HCT116 (cell line): ENCODE measurements at regions not wholly inside any gene's neighbourhood (a gene's known extent, or its start where the extent isn't known, plus 50 kb on each side); places are given as distances from the start of the nearest gene placed in this dataset.

Source experiments
- CTCF ChIP-seq, 3 experiments: fragments of 200-600 bp in 1 of 3; sonication (generic) in 1 of 3; IDR thresholded peaks in 2 of 3; conservative IDR thresholded peaks in 1 of 3; 2 replicates each; pipeline ENCODE4 v1.5.1; 2012 to 2017; ENCODE audit warnings: low read depth in 2 of 3, low read length in 2 of 3, antibody characterized with exemption in 1 of 3, borderline replicate concordance in 1 of 3, control low read depth in 1 of 3, mild to moderate bottlenecking in 1 of 3, mixed read lengths in 1 of 3, mixed run types in 1 of 3, moderate library complexity in 1 of 3; ENCODE audit not compliant: insufficient read depth in 1 of 3
- EGR1 ChIP-seq: IDR thresholded peaks from 2 replicates; pipeline ENCODE4 v1.6.1; 2012; ENCODE audit warnings: low read depth
- JUND ChIP-seq: IDR thresholded peaks from 2 replicates; pipeline ENCODE4 v1.6.1; 2012
- RAD21 ChIP-seq: IDR thresholded peaks from 2 replicates; pipeline ENCODE4 v1.6.1; 2012; ENCODE audit warnings: low read depth, mild to moderate bottlenecking
- SRF ChIP-seq: IDR thresholded peaks from 2 replicates; pipeline ENCODE4 v1.6.1; 2012; ENCODE audit warnings: low read depth
- TCF7L2 ChIP-seq: IDR thresholded peaks from 2 replicates; pipeline ENCODE4 v1.7.0; 2011; ENCODE audit warnings: borderline replicate concordance, inconsistent platforms; ENCODE audit not compliant: insufficient read depth, insufficient read length; ENCODE audit errors: extremely low read depth
- YY1 ChIP-seq: IDR thresholded peaks from 2 replicates; pipeline ENCODE4 v1.6.1; 2011; ENCODE audit warnings: low read length, low read depth, moderate library complexity, mild to moderate bottlenecking; ENCODE audit not compliant: insufficient replicate concordance; ENCODE audit errors: extremely low read depth

- TF ChIP-seq JUND = no peak
- no peak for TF ChIP-seq SRF
- TF ChIP-seq CTCF (IDR thresholded peaks at IDR 0.05 in 2 of 3, conservative IDR thresholded peaks at IDR 0.05 in 1 of 3; ENCODE audit: borderline replicate concordance in 1 of 3, insufficient read depth in 1 of 3, low read depth in 2 of 3, low read length in 2 of 3) = no peak
- no peak for TF ChIP-seq EGR1
- TF ChIP-seq RAD21 = no peak
- no peak for TF ChIP-seq YY1
- no peak for TF ChIP-seq TCF7L2
These were observed 251.2 kb upstream of the RHOBTB1 start for GRCh38 chr10:61195211-61195610.
